ENCODE measurements at regions not wholly inside any gene's neighbourhood (a gene's known extent, or its start where the extent isn't known, plus 50 kb on each side); places are given as distances from the start of the nearest gene placed in this dataset.

GRCh38 chr12:103205906-103206305, 248.4 kb downstream of the ASCL1 start:
- Histone ChIP-seq H3K4ac (replicated peaks; ENCODE audit: insufficient read length, low read depth, low read length) (no peak overlapping the region), H2BK15ac (ENCODE audit: low read length) (no peak overlapping the region), H4K5ac (ENCODE audit: insufficient read length, low read depth, low read length) (no peak overlapping the region), H3K9me3 (ENCODE audit: insufficient read depth in 2 of 2, low read depth in 1 of 2, low read length in 1 of 2) (0 out of 4 replicates have a peak, but pooled peaks cover 0 to 3% of the 10 kb centered on the region in 2 experiments), H3K4me2 (ENCODE audit: insufficient read depth in 1 of 2, low read depth in 2 of 2, low read length in 2 of 2) (no peak overlapping the region), H3K23me2 (ENCODE audit: low read depth, low read length) (no peaks in the 10 kb centered on the region), H3K79me1 (ENCODE audit: low read depth, low read length) (no peaks in the 10 kb centered on the region), H2BK120ac (replicated peaks; ENCODE audit: low read depth, low read length) (no peak overlapping the region), H4K91ac (replicated peaks; ENCODE audit: insufficient read length, low read length) (no peak overlapping the region), H2BK20ac (ENCODE audit: low read length) (no peak overlapping the region), H3K36me3 (ENCODE audit: control insufficient read depth in 2 of 4, insufficient read depth in 4 of 4, low read length in 3 of 4) (no peaks in the 10 kb centered on the region), H3K23ac (ENCODE audit: insufficient read length) (no peak overlapping the region), H4K8ac (ENCODE audit: extremely low read depth, insufficient read depth, low read length) (no peak overlapping the region), H4K20me1 (replicated peaks in 1 of 2; ENCODE audit: control insufficient read depth in 1 of 2, insufficient read depth in 2 of 2, low read length in 2 of 2) (no peaks in the 10 kb centered on the region), H2BK12ac (ENCODE audit: low read depth, low read length) (no peak overlapping the region), H3K56ac (replicated peaks; ENCODE audit: insufficient read length, low read depth, low read length) (no peak overlapping the region), H3K27me3 (replicated peaks in 1 of 4; ENCODE audit: control insufficient read depth in 3 of 4, extremely low read depth in 1 of 4, insufficient read depth in 3 of 4, low read length in 3 of 4) (no peaks in the 10 kb centered on the region), H2AFZ (ENCODE audit: low read length) (no peak overlapping the region), H3K9ac (replicated peaks in 1 of 4; ENCODE audit: extremely low read depth in 1 of 4, low read depth in 3 of 4, low read length in 3 of 4) (no peak overlapping the region), H3K4me1 (replicated peaks in 1 of 4; ENCODE audit: control insufficient read depth in 3 of 4, insufficient read depth in 4 of 4, low read length in 3 of 4) (no peaks in the 10 kb centered on the region), H3K4me3 (ENCODE audit: extremely low read depth in 1 of 4, insufficient read depth in 2 of 4, low read depth in 3 of 4, low read length in 4 of 4) (no peak overlapping the region), H2AK5ac (ENCODE audit: low read depth, low read length) (no peak overlapping the region), H3K14ac (ENCODE audit: insufficient read length) (no peak overlapping the region), H3K18ac (ENCODE audit: extremely low read depth, low read length) (no peak overlapping the region), H2BK5ac (ENCODE audit: low read depth, low read length) (no peak overlapping the region), H3K79me2 (ENCODE audit: control insufficient read depth in 1 of 2, insufficient read depth in 2 of 2, low read length in 2 of 2) (no peaks in the 10 kb centered on the region), H3K27ac (ENCODE audit: low read depth, low read length) (no peak overlapping the region)
- ChIA-PET POLR2A (ENCODE audit: partially characterized antibody) (no interaction called here), CTCF (ENCODE audit: partially characterized antibody) (no interaction called here)
- WGBS, 2 experiments (ENCODE audit: extremely low coverage in 1 of 2, insufficient coverage in 1 of 2, insufficient read length in 1 of 2, insufficient replicate concordance in 2 of 2, low coverage in 1 of 2, low lambda C conversion rate in 2 of 2, missing lambda C conversion rate in 1 of 2), result 79% methylated on average over 3 of the region's 3 CpGs; no CpG with 5 or more reads in 1 of the 2 experiments
- DNase-seq (ENCODE audit: low read depth in 1 of 2, low spot score in 2 of 2) (no peak), FAIRE-seq (no peak)
- TF ChIP-seq TEAD4 (IDR thresholded peaks at IDR 0.05; ENCODE audit: low read depth, low read length) (no peak), RFX5 (IDR thresholded peaks at IDR 0.05; ENCODE audit: borderline replicate concordance, low read depth, low read length) (peak; percentile 76; the same call in 1 of the 2 replicates), GABPA (IDR thresholded peaks at IDR 0.05; ENCODE audit: borderline replicate concordance, insufficient read depth, low read length) (no peak), JUND (IDR thresholded peaks at IDR 0.05; ENCODE audit: low read length) (no peak), POU5F1 (IDR thresholded peaks at IDR 0.05; ENCODE audit: low read depth, low read length) (no peak)
